DND-41 (cell line): ENCODE measurements at regions not wholly inside any gene's neighbourhood (a gene's known extent, or its start where the extent isn't known, plus 50 kb on each side); places are given as distances from the start of the nearest gene placed in this dataset.

Experiments
- EZH2 ChIP-seq: IDR thresholded peaks from 3 replicates; pipeline ENCODE4 v1.6.1; 2012; ENCODE audit warnings: borderline replicate concordance, low read depth, mild to moderate bottlenecking, moderate library complexity, low read length, inconsistent platforms; ENCODE audit not compliant: severe bottlenecking
- TF ChIP-seq, protein P1 (sequence below): IDR thresholded peaks from 2 replicates; pipeline ENCODE4 v1.5.1; 2012; ENCODE audit warnings: borderline replicate concordance, low read length, moderate library complexity, mild to moderate bottlenecking; ENCODE audit not compliant: poor library complexity, severe bottlenecking; ENCODE audit errors: extremely low read depth

GRCh38 chrX:94454159-94454558 is 780.2 kb downstream of the FAM133A start:
- TF ChIP-seq, protein P1, sequence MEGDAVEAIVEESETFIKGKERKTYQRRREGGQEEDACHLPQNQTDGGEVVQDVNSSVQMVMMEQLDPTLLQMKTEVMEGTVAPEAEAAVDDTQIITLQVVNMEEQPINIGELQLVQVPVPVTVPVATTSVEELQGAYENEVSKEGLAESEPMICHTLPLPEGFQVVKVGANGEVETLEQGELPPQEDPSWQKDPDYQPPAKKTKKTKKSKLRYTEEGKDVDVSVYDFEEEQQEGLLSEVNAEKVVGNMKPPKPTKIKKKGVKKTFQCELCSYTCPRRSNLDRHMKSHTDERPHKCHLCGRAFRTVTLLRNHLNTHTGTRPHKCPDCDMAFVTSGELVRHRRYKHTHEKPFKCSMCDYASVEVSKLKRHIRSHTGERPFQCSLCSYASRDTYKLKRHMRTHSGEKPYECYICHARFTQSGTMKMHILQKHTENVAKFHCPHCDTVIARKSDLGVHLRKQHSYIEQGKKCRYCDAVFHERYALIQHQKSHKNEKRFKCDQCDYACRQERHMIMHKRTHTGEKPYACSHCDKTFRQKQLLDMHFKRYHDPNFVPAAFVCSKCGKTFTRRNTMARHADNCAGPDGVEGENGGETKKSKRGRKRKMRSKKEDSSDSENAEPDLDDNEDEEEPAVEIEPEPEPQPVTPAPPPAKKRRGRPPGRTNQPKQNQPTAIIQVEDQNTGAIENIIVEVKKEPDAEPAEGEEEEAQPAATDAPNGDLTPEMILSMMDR: no peak
- TF ChIP-seq EZH2: no peak
